HFFc6 (cell line): ENCODE measurements at regions not wholly inside any gene's neighbourhood (a gene's known extent, or its start where the extent isn't known, plus 50 kb on each side); places are given as distances from the start of the nearest gene placed in this dataset.
A peak's percentile ranks its signal among the peaks of the same experiment; 100 is the strongest.
"Not testable (repeated sequence)": the region's sequence is repeated elsewhere in the genome, so short reads cannot be mapped to it uniquely, and the experiment has no call there.

Experiments
- DNase-seq: peaks from one replicate; pipeline ENCODE4 v3.0.0-alpha.2; 2018
- H3K27ac Mint-ChIP-seq: 2 replicates; pipeline ENCODE4 v1.8.0; 2020; ENCODE audit warnings: mild to moderate bottlenecking, mixed read lengths
- H3K27me3 Mint-ChIP-seq: 2 replicates; pipeline ENCODE4 v1.8.0; 2021; ENCODE audit warnings: mild to moderate bottlenecking, moderate library complexity, mixed read lengths; ENCODE audit not compliant: insufficient read depth
- H3K36me3 Mint-ChIP-seq: 2 replicates; pipeline ENCODE4 v1.8.0; 2021; ENCODE audit warnings: low read depth, mixed read lengths
- H3K4me1 Mint-ChIP-seq: 2 replicates; pipeline ENCODE4 v1.8.0; 2020; ENCODE audit warnings: low read depth, mixed read lengths
- H3K4me3 Mint-ChIP-seq: 2 replicates; pipeline ENCODE4 v1.8.0; 2020; ENCODE audit warnings: mild to moderate bottlenecking, moderate library complexity, mixed read lengths
- H3K9me3 Mint-ChIP-seq: 2 replicates; pipeline ENCODE4 v1.8.0; 2020; ENCODE audit warnings: mild to moderate bottlenecking, mixed read lengths
- CTCF ChIP-seq: fragments of 200-600 bp; sonication (generic); IDR thresholded peaks from 2 replicates; pipeline ENCODE4 v1.5.0; 2021; ENCODE audit warnings: antibody characterized with exemption, mild to moderate bottlenecking

- H3K4me3 Mint-ChIP-seq, result no peak overlapping the region
- no peak for DNase-seq
- no peaks in the 10 kb centered on the region for H3K27me3 Mint-ChIP-seq
- no peaks in the 10 kb centered on the region for H3K4me1 Mint-ChIP-seq
- H3K9me3 Mint-ChIP-seq, result peaks cover 16% of the 10 kb centered on the region
- H3K27ac Mint-ChIP-seq, result no peak overlapping the region
- no peak for TF ChIP-seq CTCF
- H3K36me3 Mint-ChIP-seq, result no peaks in the 10 kb centered on the region
These were observed 572.6 kb upstream of the SYNCRIP start for GRCh38 chr6:86215323-86215722.

GRCh38 chr6:86205980-86206379 lies 563.3 kb upstream of the SYNCRIP start:
- DNase-seq, result no peak
- no peak overlapping the region for H3K27ac Mint-ChIP-seq
- no peak overlapping the region for H3K4me3 Mint-ChIP-seq
- H3K4me1 Mint-ChIP-seq, result no peaks in the 10 kb centered on the region
- peaks cover 40% of the 10 kb centered on the region for H3K9me3 Mint-ChIP-seq
- TF ChIP-seq CTCF, result no peak
- H3K27me3 Mint-ChIP-seq, result no peaks in the 10 kb centered on the region
- no peaks in the 10 kb centered on the region; the same call in 1 of the 2 replicates for H3K36me3 Mint-ChIP-seq

GRCh38 chr6:86203044-86203443 lies 560.4 kb upstream of the SYNCRIP start:
- H3K27ac Mint-ChIP-seq, result no peak overlapping the region
- H3K9me3 Mint-ChIP-seq, result peaks cover 33% of the 10 kb centered on the region
- H3K36me3 Mint-ChIP-seq, result no peaks in the 10 kb centered on the region; the same call in 1 of the 2 replicates
- H3K4me1 Mint-ChIP-seq, result no peaks in the 10 kb centered on the region
- TF ChIP-seq CTCF, result no peak
- DNase-seq, result no peak
- H3K4me3 Mint-ChIP-seq, result no peak overlapping the region
- H3K27me3 Mint-ChIP-seq, result no peaks in the 10 kb centered on the region

- peaks cover 26% of the 10 kb centered on the region for H3K9me3 Mint-ChIP-seq
- H3K27me3 Mint-ChIP-seq, result no peaks in the 10 kb centered on the region; the same call in 1 of the 2 replicates
- DNase-seq, result no peak
- H3K36me3 Mint-ChIP-seq, result no peaks in the 10 kb centered on the region
- TF ChIP-seq CTCF, result no peak
- H3K4me1 Mint-ChIP-seq, result no peaks in the 10 kb centered on the region
- H3K4me3 Mint-ChIP-seq, result no peak overlapping the region
- H3K27ac Mint-ChIP-seq, result no peak overlapping the region
These were observed 551.1 kb upstream of the SYNCRIP start for GRCh38 chr6:86193821-86194220.

GRCh38 chr6:86192123-86192522 lies 549.4 kb upstream of the SYNCRIP start:
- Mint-ChIP-seq H3K27ac (no peak overlapping the region), H3K27me3 (no peaks in the 10 kb centered on the region; the same call in 1 of the 2 replicates), H3K4me3 (no peak overlapping the region), H3K9me3 (peaks cover 43% of the 10 kb centered on the region), H3K4me1 (no peaks in the 10 kb centered on the region), H3K36me3 (no peaks in the 10 kb centered on the region)
- DNase-seq, result peak; percentile 1
- peak; percentile 51 for TF ChIP-seq CTCF

GRCh38 chr6:86175149-86175548 lies 532.5 kb upstream of the SYNCRIP start:
- not testable (repeated sequence) for H3K27ac Mint-ChIP-seq, H3K36me3 Mint-ChIP-seq, H3K4me3 Mint-ChIP-seq, H3K4me1 Mint-ChIP-seq, DNase-seq, H3K27me3 Mint-ChIP-seq
- H3K9me3 Mint-ChIP-seq, result peaks cover 48% of the 10 kb centered on the region
- peak; percentile 23; the same call in 1 of the 2 replicates for TF ChIP-seq CTCF
